Suprapubic skin (tissue), 4 donors: ENCODE measurements at regions not wholly inside any gene's neighbourhood (a gene's known extent, or its start where the extent isn't known, plus 50 kb on each side); places are given as distances from the start of the nearest gene placed in this dataset.

ENCODE experiments used
- DNase-seq, 2 donors: peaks; one replicate each; pipeline ENCODE4 v3.0.0-alpha.2; 2019; ENCODE audit warnings: low spot score in 2 of 2
- H3K27ac ChIP-seq: fragments of 200-600 bp; sonication (generic); one replicate; pipeline ENCODE4 v1.5.1; 2019
- H3K27me3 ChIP-seq: fragments of 200-600 bp; sonication (generic); one replicate; pipeline ENCODE4 v1.5.1; 2019
- H3K36me3 ChIP-seq: fragments of 200-600 bp; sonication (generic); one replicate; pipeline ENCODE4 v1.5.1; 2019
- H3K4me1 ChIP-seq: fragments of 200-600 bp; sonication (generic); one replicate; pipeline ENCODE4 v1.5.1; 2019
- H3K4me3 ChIP-seq: fragments of 200-600 bp; sonication (generic); one replicate; pipeline ENCODE4 v1.5.1; 2019; ENCODE audit warnings: mild to moderate bottlenecking
- H3K9me3 ChIP-seq: fragments of 200-600 bp; sonication (generic); one replicate; pipeline ENCODE4 v1.5.1; 2019
- EP300 ChIP-seq: sonication (generic); formaldehyde crosslinking; IDR thresholded peaks from one replicate; pipeline ENCODE4 v1.6.1; 2017; ENCODE audit warnings: antibody characterized with exemption
- POLR2A ChIP-seq, 2 donors: fragments of 450-650 bp; IDR thresholded peaks; one replicate each; pipeline ENCODE4 v1.6.1; 2017; ENCODE audit warnings: antibody characterized with exemption in 2 of 2, mild to moderate bottlenecking in 2 of 2, moderate library complexity in 2 of 2
- POLR2AphosphoS5 ChIP-seq, 3 donors: sonication (generic); formaldehyde crosslinking; IDR thresholded peaks; one replicate each; pipeline ENCODE4 v1.6.1; 2017; ENCODE audit warnings: antibody characterized with exemption in 3 of 3
- WGBS: methylation state at CpG from one replicate; pipeline ENCODE4 v1.1.5; 2018; 5-methylcytosine and 5-hydroxymethylcytosine counted together
- TF ChIP-seq, protein P1 (sequence below), 2 donors: fragments of 200-600 bp in 1 of 2; fragments of 450-650 bp in 1 of 2; sonication (generic) in 1 of 2; IDR thresholded peaks; one replicate each; pipeline ENCODE4 v1.5.1; 2016 to 2019; ENCODE audit warnings: antibody characterized with exemption in 2 of 2, mild to moderate bottlenecking in 1 of 2, moderate library complexity in 1 of 2

DNA sequence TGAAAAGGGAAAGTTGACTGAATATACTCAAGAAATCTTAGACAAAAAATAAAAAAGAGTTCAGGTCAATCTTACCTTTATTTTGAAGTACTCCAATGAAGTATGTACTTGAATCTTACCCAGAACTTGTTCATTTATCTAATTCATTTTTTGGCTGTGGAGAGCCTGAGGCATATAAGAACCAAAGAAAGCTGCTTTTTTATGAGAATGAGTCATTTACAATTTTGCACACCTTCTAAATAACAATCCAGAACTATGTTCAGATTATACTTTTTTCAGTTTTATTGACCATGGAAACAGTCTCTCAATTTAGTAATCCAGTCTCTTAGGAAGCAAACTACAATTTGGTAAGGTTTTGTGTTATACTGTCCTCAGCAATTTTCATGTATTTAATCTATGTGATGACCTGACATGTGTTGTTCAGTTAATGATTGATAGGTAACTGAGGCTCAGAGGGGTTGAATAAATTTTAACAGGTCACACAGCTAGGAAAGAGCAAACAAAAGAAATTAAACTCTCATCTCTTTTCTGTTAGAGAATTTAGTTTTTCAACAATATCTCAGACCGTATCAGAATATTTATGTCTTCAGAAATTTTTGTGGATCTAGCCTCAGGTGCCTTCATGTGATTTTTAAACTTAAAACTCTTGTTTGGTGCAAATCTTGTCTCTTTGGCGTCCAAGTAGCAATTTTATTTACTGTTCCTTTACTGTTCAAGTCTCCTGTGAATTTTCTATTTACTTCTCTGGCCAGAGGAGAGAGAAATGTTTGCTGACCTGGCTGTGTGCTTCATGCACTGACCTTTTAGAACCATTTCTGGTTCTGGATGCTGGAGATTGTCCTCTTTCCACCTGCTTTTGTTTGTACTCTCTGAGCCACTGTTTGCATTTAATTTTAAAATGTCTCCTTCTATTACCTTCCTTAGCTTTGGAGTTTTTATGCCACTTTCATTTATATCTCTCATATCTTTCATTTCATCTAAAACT, 1453.4 kb downstream of the STIM2 start:
- H3K36me3 ChIP-seq: no peaks in the 10 kb centered on the region
- H3K4me3 ChIP-seq: no peak overlapping the region
- H3K27me3 ChIP-seq: no peaks in the 10 kb centered on the region
- TF ChIP-seq EP300: no peak
- TF ChIP-seq POLR2AphosphoS5 (IDR thresholded peaks at IDR 0.05): no peak
- TF ChIP-seq, protein P1, sequence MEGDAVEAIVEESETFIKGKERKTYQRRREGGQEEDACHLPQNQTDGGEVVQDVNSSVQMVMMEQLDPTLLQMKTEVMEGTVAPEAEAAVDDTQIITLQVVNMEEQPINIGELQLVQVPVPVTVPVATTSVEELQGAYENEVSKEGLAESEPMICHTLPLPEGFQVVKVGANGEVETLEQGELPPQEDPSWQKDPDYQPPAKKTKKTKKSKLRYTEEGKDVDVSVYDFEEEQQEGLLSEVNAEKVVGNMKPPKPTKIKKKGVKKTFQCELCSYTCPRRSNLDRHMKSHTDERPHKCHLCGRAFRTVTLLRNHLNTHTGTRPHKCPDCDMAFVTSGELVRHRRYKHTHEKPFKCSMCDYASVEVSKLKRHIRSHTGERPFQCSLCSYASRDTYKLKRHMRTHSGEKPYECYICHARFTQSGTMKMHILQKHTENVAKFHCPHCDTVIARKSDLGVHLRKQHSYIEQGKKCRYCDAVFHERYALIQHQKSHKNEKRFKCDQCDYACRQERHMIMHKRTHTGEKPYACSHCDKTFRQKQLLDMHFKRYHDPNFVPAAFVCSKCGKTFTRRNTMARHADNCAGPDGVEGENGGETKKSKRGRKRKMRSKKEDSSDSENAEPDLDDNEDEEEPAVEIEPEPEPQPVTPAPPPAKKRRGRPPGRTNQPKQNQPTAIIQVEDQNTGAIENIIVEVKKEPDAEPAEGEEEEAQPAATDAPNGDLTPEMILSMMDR (IDR thresholded peaks at IDR 0.05): no peak
- no peak for TF ChIP-seq POLR2A (IDR thresholded peaks at IDR 0.05)
- no peak overlapping the region for H3K27ac ChIP-seq
- no peak for DNase-seq
- H3K9me3 ChIP-seq: peaks cover 4% of the 10 kb centered on the region
- H3K4me1 ChIP-seq: no peaks in the 10 kb centered on the region
- 51% methylated on average over 2 of the region's 2 CpGs for WGBS

DNA sequence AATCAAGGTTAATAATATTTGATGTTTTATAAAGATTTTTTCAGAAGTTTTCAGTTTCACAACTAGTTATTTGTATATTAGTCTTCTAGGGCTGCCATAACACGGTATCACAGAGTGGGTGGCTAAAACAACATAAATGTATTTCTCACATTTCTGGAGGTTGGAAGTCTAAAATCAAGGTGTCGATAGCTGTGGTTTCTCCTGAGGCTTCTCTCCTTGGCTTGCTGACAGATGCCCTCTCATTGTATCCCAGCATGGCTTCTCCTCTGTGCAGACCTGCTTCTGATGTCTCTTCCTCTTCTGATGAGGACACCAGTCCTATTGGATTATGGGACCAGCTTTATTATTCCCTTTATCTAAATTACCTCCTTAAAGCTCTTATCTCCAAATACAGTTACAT, 1456.6 kb downstream of the STIM2 start:
- no peak for TF ChIP-seq POLR2AphosphoS5 (IDR thresholded peaks at IDR 0.05)
- TF ChIP-seq, protein P1 (IDR thresholded peaks at IDR 0.05): no peak
- no peak for TF ChIP-seq EP300
- no peak for TF ChIP-seq POLR2A (IDR thresholded peaks at IDR 0.05)
- Histone ChIP-seq H3K4me1 (no peaks in the 10 kb centered on the region), H3K36me3 (no peaks in the 10 kb centered on the region), H3K4me3 (no peak overlapping the region), H3K27me3 (no peaks in the 10 kb centered on the region), H3K27ac (no peak overlapping the region), H3K9me3 (no peaks in the 10 kb centered on the region)
- 80% methylated on average over 2 of the region's 2 CpGs for WGBS
- no peak for DNase-seq

DNA sequence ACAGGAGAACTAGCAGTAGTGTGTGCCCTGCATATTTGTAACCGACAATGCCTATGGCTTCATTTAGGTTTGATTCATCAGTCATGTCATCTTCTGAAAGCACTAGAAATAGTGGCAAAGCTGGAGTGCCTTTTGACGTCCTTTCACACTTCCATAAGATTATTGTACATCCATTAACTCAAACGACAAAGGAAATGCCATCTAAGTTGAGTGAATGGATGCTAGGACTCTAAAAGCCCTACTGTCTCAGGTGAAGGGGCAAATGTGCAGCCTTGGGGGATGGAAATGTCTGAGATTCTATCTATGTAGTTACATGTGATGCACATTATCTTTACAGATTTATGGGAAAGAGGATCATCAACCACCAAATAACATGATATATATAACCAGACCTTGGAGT, 1473.6 kb downstream of the STIM2 start:
- DNase-seq: no peak
- no peak for TF ChIP-seq POLR2AphosphoS5 (IDR thresholded peaks at IDR 0.05)
- TF ChIP-seq POLR2A (IDR thresholded peaks at IDR 0.05): no peak
- TF ChIP-seq, protein P1 (IDR thresholded peaks at IDR 0.05): no peak
- no peak for TF ChIP-seq EP300
- H3K27ac ChIP-seq: no peak overlapping the region
- H3K27me3 ChIP-seq: no peaks in the 10 kb centered on the region
- H3K36me3 ChIP-seq: no peaks in the 10 kb centered on the region
- no peak overlapping the region for H3K4me3 ChIP-seq
- WGBS: 70% methylated on average over 3 of the region's 3 CpGs
- no peaks in the 10 kb centered on the region for H3K4me1 ChIP-seq
- no peaks in the 10 kb centered on the region for H3K9me3 ChIP-seq

DNA sequence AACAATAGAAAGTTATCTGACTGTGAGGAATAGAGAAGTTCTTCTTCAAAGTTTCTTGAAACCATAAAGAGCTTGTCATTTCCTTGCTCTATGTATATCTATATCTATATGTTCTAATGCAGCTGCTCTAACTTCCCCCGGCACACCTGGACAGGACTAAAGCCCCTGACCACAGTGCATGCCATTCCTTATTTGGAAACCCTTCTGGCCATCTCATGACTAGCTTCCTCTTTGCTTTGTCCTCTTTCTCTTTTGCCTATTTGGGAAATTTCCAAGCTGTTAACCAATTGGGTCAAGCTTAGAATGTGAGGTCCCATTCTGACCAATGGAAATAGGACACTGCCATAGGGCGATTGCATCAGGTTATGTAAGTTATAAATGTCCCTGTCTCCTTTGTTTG, 1481.1 kb downstream of the STIM2 start:
- Histone ChIP-seq H3K36me3 (no peaks in the 10 kb centered on the region), H3K4me1 (no peaks in the 10 kb centered on the region), H3K4me3 (no peak overlapping the region), H3K27ac (no peak overlapping the region), H3K27me3 (no peaks in the 10 kb centered on the region), H3K9me3 (peaks cover 6% of the 10 kb centered on the region)
- DNase-seq: no peak
- TF ChIP-seq POLR2AphosphoS5 (IDR thresholded peaks at IDR 0.05): no peak
- TF ChIP-seq POLR2A (IDR thresholded peaks at IDR 0.05): no peak
- no peak for TF ChIP-seq EP300
- TF ChIP-seq, protein P1 (IDR thresholded peaks at IDR 0.05): no peak
- 89% methylated on average over 2 of the region's 2 CpGs for WGBS

DNA sequence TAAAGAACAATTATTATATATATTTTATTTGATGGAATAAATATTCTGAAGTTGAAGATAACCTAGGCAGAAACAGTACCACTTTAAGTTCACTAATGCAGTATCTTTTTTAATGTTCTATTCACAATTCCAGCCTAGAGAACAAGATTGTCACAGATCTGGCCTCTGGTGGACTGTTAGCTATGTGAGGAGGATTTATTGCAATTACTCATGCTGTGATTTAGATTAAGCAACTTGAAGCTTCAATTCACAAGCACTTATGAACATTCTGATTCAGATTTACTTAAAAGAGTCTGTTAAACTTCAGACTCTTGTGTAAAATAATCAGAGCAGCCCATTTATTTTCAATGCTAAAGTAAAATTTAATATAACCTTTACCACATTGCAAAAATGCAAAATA, 1489.8 kb downstream of the STIM2 start:
- no peaks in the 10 kb centered on the region for H3K36me3 ChIP-seq
- H3K4me1 ChIP-seq: no peaks in the 10 kb centered on the region
- H3K4me3 ChIP-seq: no peak overlapping the region
- H3K27me3 ChIP-seq: no peaks in the 10 kb centered on the region
- peaks cover 4% of the 10 kb centered on the region for H3K9me3 ChIP-seq
- H3K27ac ChIP-seq: no peak overlapping the region
- DNase-seq: no peak
- TF ChIP-seq EP300 (no peak), POLR2A (IDR thresholded peaks at IDR 0.05) (no peak), POLR2AphosphoS5 (IDR thresholded peaks at IDR 0.05) (no peak)
- TF ChIP-seq, protein P1 (IDR thresholded peaks at IDR 0.05): no peak
